ENCODE measurements at regions not wholly inside any gene's neighbourhood (a gene's known extent, or its start where the extent isn't known, plus 50 kb on each side); places are given as distances from the start of the nearest gene placed in this dataset.

DNA sequence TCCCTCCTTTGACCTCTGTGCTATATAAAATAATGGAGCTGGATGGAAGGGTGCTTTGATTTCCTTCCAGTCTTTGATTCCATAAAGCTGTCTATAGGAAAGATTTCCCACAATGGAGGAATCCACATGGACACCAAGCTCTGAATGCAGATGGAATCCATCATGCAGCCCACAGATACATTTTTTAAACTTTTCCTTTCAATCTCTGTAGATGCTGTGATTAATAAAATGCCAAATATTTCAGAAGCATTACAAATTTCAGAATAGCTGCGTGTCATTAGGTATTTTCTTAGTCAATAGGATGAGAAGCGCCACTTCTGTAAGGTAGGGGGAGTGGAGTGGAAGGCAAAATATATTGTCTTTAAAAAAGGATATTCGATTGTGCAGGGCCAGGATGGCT is 489.0 kb downstream of the NTRK3 start:
- Histone ChIP-seq H3K27ac (ENCODE audit: low read length) (no peak overlapping the region), H3K9ac (ENCODE audit: low read length) (no peak overlapping the region), H2AFZ (ENCODE audit: low read depth, low read length) (no peak overlapping the region), H3K36me3 (ENCODE audit: insufficient read depth, low read length) (no peaks in the 10 kb centered on the region), H3K79me2 (replicated peaks; ENCODE audit: insufficient read depth, low read length) (no peaks in the 10 kb centered on the region), H3F3A (ENCODE audit: insufficient read depth, low read length, poor library complexity, severe bottlenecking) (no peaks in the 10 kb centered on the region), H4K20me1 (ENCODE audit: insufficient read depth) (no peaks in the 10 kb centered on the region), H3K4me3 (ENCODE audit: low read length) (no peak overlapping the region), H3K9me3 (ENCODE audit: low read length) (no peaks in the 10 kb centered on the region), H3K4me2 (ENCODE audit: low read length) (no peak overlapping the region), H3K27me3 (ENCODE audit: insufficient read depth, low read depth, low read length) (no peaks in the 10 kb centered on the region), H3K9me2 (ENCODE audit: insufficient read depth, low read length) (no peaks in the 10 kb centered on the region)
- no peak for TF ChIP-seq MXI1 (conservative IDR thresholded peaks at IDR 0.05; ENCODE audit: poor library complexity, severe bottlenecking)

DNA sequence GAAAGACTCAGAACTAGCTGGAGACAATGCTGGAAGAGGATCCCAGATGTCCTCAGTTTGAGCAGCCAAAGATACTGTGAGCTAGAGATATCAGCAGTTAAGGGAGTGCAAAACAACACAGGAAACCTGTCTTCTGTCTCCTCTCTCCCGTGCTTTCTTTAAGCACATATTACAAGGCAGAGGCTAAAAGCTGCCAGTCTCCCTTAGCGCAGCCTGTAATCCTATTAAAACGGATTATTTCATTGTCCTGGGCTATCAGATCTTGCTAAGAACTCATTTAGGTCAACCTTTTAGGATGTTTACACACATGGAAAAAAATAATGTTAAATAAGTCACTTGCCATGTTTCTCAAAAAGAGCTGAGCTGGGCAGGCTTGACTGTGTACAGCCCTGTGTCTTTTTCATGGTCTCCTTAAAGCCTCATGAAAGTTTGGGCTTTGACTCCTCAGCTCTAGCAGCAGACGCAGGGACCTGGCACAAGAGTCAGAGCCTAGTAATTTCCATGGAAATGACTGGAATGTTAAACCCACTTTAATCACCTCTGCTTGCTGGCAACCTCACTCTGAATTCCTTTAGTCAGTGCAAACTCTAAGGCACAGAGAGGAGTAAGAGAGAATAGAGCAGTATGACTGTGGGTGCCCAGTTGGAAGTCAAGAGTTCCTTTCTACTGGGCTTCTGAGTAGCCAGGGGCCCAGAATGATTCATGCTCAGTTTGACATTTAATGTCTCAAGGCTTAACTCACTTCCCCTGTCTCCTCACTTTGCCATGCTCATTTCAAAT is 491.9 kb downstream of the NTRK3 start:
- Histone ChIP-seq H3K27me3 (ENCODE audit: insufficient read depth, low read depth, low read length) (no peaks in the 10 kb centered on the region), H3F3A (ENCODE audit: insufficient read depth, low read length, poor library complexity, severe bottlenecking) (no peaks in the 10 kb centered on the region), H3K36me3 (ENCODE audit: insufficient read depth, low read length) (no peaks in the 10 kb centered on the region), H2AFZ (ENCODE audit: low read depth, low read length) (no peak overlapping the region), H3K9me2 (ENCODE audit: insufficient read depth, low read length) (no peaks in the 10 kb centered on the region), H3K9ac (ENCODE audit: low read length) (no peak overlapping the region), H3K9me3 (ENCODE audit: low read length) (no peaks in the 10 kb centered on the region), H4K20me1 (ENCODE audit: insufficient read depth) (no peaks in the 10 kb centered on the region), H3K79me2 (replicated peaks; ENCODE audit: insufficient read depth, low read length) (no peaks in the 10 kb centered on the region), H3K4me3 (ENCODE audit: low read length) (no peak overlapping the region), H3K4me2 (ENCODE audit: low read length) (no peak overlapping the region), H3K27ac (ENCODE audit: low read length) (no peak overlapping the region)
- no peak for TF ChIP-seq SMC3 (conservative IDR thresholded peaks at IDR 0.05; ENCODE audit: poor library complexity)
- TF ChIP-seq EP300 (conservative IDR thresholded peaks at IDR 0.05; ENCODE audit: poor library complexity, severe bottlenecking), result no peak
- TF ChIP-seq, protein P1, sequence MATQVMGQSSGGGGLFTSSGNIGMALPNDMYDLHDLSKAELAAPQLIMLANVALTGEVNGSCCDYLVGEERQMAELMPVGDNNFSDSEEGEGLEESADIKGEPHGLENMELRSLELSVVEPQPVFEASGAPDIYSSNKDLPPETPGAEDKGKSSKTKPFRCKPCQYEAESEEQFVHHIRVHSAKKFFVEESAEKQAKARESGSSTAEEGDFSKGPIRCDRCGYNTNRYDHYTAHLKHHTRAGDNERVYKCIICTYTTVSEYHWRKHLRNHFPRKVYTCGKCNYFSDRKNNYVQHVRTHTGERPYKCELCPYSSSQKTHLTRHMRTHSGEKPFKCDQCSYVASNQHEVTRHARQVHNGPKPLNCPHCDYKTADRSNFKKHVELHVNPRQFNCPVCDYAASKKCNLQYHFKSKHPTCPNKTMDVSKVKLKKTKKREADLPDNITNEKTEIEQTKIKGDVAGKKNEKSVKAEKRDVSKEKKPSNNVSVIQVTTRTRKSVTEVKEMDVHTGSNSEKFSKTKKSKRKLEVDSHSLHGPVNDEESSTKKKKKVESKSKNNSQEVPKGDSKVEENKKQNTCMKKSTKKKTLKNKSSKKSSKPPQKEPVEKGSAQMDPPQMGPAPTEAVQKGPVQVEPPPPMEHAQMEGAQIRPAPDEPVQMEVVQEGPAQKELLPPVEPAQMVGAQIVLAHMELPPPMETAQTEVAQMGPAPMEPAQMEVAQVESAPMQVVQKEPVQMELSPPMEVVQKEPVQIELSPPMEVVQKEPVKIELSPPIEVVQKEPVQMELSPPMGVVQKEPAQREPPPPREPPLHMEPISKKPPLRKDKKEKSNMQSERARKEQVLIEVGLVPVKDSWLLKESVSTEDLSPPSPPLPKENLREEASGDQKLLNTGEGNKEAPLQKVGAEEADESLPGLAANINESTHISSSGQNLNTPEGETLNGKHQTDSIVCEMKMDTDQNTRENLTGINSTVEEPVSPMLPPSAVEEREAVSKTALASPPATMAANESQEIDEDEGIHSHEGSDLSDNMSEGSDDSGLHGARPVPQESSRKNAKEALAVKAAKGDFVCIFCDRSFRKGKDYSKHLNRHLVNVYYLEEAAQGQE (IDR thresholded peaks at IDR 0.05; ENCODE audit: borderline replicate concordance), result no peak
- no peak for TF ChIP-seq POLR2AphosphoS5 (IDR thresholded peaks at IDR 0.05)
- TF ChIP-seq, protein P2, sequence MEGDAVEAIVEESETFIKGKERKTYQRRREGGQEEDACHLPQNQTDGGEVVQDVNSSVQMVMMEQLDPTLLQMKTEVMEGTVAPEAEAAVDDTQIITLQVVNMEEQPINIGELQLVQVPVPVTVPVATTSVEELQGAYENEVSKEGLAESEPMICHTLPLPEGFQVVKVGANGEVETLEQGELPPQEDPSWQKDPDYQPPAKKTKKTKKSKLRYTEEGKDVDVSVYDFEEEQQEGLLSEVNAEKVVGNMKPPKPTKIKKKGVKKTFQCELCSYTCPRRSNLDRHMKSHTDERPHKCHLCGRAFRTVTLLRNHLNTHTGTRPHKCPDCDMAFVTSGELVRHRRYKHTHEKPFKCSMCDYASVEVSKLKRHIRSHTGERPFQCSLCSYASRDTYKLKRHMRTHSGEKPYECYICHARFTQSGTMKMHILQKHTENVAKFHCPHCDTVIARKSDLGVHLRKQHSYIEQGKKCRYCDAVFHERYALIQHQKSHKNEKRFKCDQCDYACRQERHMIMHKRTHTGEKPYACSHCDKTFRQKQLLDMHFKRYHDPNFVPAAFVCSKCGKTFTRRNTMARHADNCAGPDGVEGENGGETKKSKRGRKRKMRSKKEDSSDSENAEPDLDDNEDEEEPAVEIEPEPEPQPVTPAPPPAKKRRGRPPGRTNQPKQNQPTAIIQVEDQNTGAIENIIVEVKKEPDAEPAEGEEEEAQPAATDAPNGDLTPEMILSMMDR (IDR thresholded peaks at IDR 0.05; ENCODE audit: poor library complexity, severe bottlenecking), result no peak
- TF ChIP-seq RAD21 (conservative IDR thresholded peaks at IDR 0.05), result no peak
- TF ChIP-seq MXI1 (conservative IDR thresholded peaks at IDR 0.05; ENCODE audit: poor library complexity, severe bottlenecking), result no peak
- no peak for TF ChIP-seq EZH2 (IDR thresholded peaks at IDR 0.05; ENCODE audit: borderline replicate concordance, insufficient read depth, low read length, poor library complexity, severe bottlenecking)
- TF ChIP-seq TAF1 (IDR thresholded peaks at IDR 0.05; ENCODE audit: low read depth), result no peak

Measured in neural cell (in vitro differentiated cells).